ENCODE measurements at regions not wholly inside any gene's neighbourhood (a gene's known extent, or its start where the extent isn't known, plus 50 kb on each side); places are given as distances from the start of the nearest gene placed in this dataset.

GRCh38 chr17:71247441-71248015 lies 873.3 kb upstream of the SOX9 start:
- no peak for DNase-seq

DNA sequence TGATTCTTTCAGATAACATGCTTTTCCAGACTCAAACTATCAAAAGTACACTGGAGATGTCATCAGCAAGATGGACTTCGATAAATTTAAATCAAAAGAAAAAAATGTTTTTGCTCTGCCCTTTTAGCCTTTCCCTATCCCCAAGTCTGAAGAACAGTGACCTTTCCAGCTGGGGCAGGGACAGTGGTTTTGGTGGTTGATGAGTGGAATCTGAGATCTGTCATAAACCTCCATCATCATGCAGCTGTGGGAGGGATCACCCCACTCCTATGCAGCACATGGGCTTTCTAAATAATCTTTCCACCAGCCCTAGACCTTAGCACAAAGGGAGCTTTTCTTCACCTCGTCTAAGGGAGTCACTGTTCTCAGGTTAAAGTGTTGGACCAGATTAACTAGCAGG lies 869.5 kb upstream of the SOX9 start:
- DNase-seq, result no peak

DNA sequence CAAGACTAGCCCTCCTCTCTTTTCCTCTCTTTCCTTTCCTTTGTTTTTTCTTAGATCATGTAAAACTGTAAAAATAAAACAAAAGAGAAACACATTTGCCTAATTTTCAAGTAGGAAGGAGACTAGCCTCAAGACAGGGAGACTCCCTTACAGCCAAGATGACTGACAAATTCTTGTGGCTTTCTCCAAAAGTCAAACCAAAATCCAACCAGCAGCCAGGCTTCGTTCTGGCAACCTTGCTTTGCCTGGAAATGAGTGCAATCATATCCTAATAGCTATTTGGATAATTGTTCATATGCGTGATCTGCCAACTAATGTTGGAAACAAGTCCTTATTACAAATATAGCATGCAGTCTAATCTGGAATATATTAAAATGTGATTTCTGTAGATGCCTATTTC lies 868.9 kb upstream of the SOX9 start:
- DNase-seq, result no peak

- DNase-seq, result no peak
Measured at GRCh38 chr17:71252436-71252835, 868.4 kb upstream of the SOX9 start.

- DNase-seq, result no peak
Measured at GRCh38 chr17:71257096-71257495, 863.7 kb upstream of the SOX9 start.

DNA sequence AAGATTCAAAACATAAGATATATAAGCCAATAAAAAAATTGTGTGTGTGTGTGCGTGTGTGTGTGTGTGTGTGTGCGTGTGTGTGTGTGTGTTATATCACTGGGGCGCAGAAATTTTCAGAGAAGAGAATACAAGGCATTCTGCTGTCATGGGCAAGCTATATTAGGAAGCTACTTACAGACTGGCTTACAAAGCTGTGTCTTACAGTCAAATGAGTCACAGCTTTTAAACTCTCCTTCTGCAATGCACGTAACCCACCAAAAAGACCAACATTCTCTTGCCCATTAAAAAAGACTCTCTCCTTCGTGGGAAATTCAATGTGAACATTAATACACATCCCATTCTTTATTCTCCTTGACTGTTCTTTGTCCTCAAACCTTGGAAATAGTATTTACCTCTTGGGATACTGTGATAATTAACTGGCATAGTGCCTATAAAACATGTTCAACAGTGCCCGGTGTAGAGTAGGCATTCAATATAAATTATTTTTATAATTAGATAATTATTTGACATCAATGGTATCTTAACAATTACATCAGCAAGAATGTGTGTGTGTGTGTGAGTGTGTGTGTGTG lies 860.4 kb upstream of the SOX9 start:
- DNase-seq, result no peak

DNA sequence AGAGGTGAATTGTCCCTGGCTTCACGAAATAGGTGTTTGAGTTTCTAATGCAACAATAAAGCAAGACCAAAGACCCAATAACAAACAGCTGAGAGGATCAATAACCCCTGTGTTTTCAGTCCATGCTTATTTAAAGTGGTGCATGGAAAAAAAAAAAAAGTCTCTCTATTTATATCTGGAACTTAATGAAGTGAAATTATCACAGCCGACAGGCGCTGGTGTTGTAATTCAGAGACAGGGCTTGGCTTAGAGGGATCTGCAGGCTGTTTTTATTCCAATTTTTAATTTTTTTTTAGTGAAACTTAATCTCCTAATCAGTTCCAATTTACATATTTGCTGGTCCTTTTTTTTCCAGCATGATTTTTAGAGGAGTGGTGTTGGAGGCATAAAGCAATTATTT lies 858.2 kb upstream of the SOX9 start:
- DNase-seq, result no peak

- no peak for DNase-seq
Measured at GRCh38 chr17:71267668-71268067, 853.2 kb upstream of the SOX9 start.

- no peak for DNase-seq
Measured at GRCh38 chr17:71269201-71269600, 851.6 kb upstream of the SOX9 start.

DNA sequence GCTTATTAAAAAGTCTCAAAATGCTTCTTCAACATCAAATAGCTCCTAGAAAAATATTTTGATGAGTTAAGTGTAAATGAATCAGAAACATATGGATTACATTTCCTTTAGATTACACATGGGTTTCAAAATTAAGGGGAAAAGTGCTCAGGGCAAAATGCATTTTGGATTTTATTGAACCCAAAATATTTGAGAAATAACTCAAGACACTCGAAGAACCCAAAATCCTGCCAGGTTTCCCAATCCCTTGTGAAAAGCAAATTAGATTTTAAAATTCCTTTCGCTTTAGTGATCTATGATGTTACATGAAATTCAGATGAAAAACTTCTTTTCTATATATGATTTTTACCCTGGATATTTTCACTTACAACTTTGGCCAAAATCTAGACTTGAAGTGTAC lies 847.4 kb upstream of the SOX9 start:
- no peak for DNase-seq

- DNase-seq, result no peak
Measured at GRCh38 chr17:71276079-71276478, 844.7 kb upstream of the SOX9 start.

GRCh38 chr17:71283486-71283885 lies 837.3 kb upstream of the SOX9 start:
- DNase-seq, result no peak

- DNase-seq, result no peak
Measured at GRCh38 chr17:71284032-71284755, 836.6 kb upstream of the SOX9 start.

DNA sequence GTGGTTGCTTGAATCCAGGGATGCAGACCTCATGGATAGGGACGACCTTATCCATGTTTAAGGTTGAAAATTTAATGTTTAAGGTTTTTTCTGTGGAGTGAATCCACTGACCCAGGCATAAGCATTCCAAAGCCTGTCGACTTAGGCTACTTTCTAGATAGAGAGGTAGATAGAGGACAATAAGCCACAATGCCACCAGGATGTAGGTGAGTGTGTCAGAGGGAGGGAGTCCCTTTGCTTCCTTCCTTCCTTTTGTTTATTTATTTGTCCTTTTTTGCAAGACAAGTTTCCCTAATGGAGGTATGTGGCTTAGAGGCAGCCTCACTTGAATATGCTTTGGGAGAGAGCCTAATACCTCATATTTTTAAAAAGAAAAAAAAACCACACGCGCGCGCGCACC lies 834.2 kb upstream of the SOX9 start:
- no peak for DNase-seq

DNA sequence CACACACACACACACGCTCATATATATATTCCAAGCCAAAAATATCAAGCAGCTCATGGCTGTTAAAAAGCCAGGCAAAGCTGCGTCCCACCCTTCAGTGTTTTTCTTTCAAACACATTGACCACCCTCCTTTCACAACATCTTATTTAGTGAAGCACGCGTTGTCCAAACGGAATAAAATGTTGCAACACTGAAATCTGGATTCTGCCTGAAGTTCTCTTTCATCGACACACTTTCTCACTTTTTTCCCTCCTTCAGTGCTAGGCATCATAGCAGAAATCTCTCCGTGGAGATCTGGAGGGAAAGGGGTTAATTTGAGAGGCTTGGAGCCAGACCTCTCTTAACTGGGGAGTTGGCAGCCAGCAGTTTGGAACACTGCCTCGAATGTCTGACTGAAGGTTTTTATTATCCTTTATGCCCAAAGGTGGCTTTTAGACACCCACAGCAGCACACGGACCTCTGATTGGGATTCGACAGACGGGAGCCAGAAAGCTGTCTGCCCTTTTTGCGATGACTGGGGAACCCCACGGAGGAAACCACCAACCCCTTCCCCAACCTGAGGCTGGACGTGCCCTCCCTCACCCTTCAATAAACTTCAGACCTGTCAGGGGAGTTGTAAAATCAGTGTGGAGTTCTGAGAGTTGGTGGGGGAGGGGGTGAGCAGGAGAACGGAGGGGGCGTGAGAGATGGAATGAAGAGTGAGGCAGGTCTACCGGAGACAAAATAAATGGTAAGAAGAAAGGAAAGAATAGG lies 833.6 kb upstream of the SOX9 start:
- no peak for DNase-seq

- DNase-seq, result no peak
Measured at GRCh38 chr17:71292006-71292405, 828.8 kb upstream of the SOX9 start.

- no peak for DNase-seq
Measured at GRCh38 chr17:71296005-71296404, 824.8 kb upstream of the SOX9 start.

DNA sequence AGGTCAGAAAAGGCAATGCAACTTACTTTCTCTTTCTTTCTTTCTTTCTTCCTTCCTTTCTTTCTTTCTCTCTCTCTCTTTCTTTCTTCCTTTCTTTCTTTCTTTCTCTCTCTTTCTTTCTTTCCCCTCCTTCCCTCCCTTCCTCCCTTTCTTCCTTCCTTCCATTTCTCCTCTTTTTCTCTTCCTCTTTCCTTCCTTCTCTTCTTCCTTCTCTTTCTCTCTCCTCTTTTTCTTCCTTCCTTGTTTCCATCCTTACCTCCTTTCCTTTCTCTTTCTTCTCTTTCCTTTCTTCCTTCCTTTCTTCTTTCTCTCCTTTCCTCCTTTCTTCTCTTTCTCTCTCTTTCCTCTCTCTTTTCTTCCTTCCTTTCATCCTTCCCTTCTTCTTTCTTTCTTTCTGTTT lies 819.8 kb upstream of the SOX9 start:
- DNase-seq, result no peak

- no peak for DNase-seq
Measured at GRCh38 chr17:71302721-71303549, 817.9 kb upstream of the SOX9 start.

DNA sequence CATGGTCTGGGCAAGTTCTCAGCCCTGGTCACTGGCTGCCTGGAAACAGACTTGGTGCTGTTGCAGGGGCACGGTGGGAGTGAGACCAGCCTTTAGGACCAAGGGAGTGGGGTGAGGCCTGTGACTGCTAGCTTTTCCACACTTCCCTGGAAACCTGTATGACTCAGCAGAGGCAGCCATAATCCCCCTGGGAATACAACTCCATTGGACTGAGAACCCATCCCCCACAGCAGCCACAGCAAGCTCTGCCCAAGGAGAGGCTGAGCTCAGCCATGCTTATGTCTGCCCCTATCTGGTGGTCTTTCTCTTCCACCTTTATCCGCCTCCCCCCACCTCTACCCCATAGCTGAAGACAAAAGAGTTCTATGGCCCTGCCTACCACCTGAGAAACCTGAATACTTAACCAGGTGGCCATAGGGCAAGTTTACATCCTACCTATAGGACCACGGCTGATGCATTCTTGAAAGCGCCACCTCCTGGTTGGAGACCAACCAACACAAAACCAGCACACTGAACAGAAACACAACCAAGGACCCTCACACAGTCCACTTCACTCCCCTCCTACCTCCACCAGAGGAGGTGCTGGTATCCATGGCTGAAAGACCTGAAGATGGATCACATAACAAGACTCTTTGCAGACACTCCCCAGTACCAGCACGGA lies 816.2 kb upstream of the SOX9 start:
- DNase-seq, result no peak

DNA sequence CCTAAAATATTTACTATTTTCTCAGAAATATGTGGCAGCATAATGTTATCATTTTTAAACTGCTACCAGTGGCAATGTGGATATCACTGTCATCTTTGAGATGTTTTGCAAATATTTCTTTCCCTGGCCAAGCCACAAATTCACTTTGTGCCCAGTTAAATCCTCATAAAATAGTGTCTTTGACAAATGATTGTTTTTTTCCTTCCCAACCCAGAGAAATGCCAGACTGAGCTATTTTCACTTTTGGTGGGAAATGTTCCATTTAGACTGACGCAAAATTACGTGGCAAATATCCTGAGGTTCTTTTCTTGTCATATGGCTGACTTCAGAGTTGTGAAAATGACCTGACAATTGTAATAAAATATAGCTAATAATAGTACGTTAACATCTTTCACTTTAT lies 807.0 kb upstream of the SOX9 start:
- no peak for DNase-seq

GRCh38 chr17:71315568-71315967 lies 805.3 kb upstream of the SOX9 start:
- DNase-seq, result no peak

Measured in activated naive CD4-positive, alpha-beta T cell treated with anti-CD3 and anti-CD28 coated beads, Interleukin-2, amount 50 U/mL, for 16 hours (primary cell).